ENCODE measurements at regions not wholly inside any gene's neighbourhood (a gene's known extent, or its start where the extent isn't known, plus 50 kb on each side); places are given as distances from the start of the nearest gene placed in this dataset.

- Histone ChIP-seq H3K9ac (ENCODE audit: low read length) (no peak overlapping the region), H3K79me2 (ENCODE audit: insufficient read depth, low read length) (no peaks in the 10 kb centered on the region), H4K20me1 (ENCODE audit: insufficient read depth) (no peaks in the 10 kb centered on the region), H3K36me3 (ENCODE audit: control insufficient read depth in 1 of 2, insufficient read depth in 2 of 2, low read length in 2 of 2) (no peaks in the 10 kb centered on the region), H3K9me3 (ENCODE audit: control insufficient read depth in 1 of 2, insufficient read depth in 1 of 2, low read depth in 1 of 2, low read length in 2 of 2) (no peaks in the 10 kb centered on the region), H3K9me2 (ENCODE audit: insufficient read depth) (no peaks in the 10 kb centered on the region), H3K27ac (ENCODE audit: low read depth, low read length) (no peak overlapping the region), H3K4me1 (ENCODE audit: control insufficient read depth in 1 of 2, insufficient read depth in 2 of 2, low read length in 2 of 2) (no peaks in the 10 kb centered on the region), H3K4me2 (ENCODE audit: low read length) (no peak overlapping the region), H2AFZ (ENCODE audit: low read depth, low read length, poor library complexity, severe bottlenecking) (no peak overlapping the region), H3K4me3 (replicated peaks in 1 of 2; ENCODE audit: low read depth in 1 of 2, low read length in 2 of 2) (no peak overlapping the region), H3K27me3 (ENCODE audit: insufficient read depth, low read length) (peaks cover 10% of the 10 kb centered on the region; the same call in 1 of the 2 replicates)
- no peak for DNase-seq (ENCODE audit: low read depth, low spot score)
- intact Hi-C loops (cut with micrococcal nuclease) = no loop called here
- no peak for ATAC-seq
- TF ChIP-seq CEBPB (IDR thresholded peaks at IDR 0.05; ENCODE audit: low read depth) = no peak
- TF ChIP-seq ELF1 (IDR thresholded peaks at IDR 0.05; ENCODE audit: borderline replicate concordance, low read depth) = no peak
- no peak for TF ChIP-seq TCF7L2 (IDR thresholded peaks at IDR 0.05; ENCODE audit: borderline replicate concordance, extremely low read depth, insufficient read depth, insufficient read length)
- TF ChIP-seq EZH2 (IDR thresholded peaks at IDR 0.05) = no peak
- no peak for TF ChIP-seq POLR2A (IDR thresholded peaks at IDR 0.05; ENCODE audit: borderline replicate concordance, extremely low read depth, insufficient read depth, insufficient read length)
- no peak for TF ChIP-seq SIN3A (IDR thresholded peaks at IDR 0.05; ENCODE audit: low read depth)
- TF ChIP-seq, protein P1, sequence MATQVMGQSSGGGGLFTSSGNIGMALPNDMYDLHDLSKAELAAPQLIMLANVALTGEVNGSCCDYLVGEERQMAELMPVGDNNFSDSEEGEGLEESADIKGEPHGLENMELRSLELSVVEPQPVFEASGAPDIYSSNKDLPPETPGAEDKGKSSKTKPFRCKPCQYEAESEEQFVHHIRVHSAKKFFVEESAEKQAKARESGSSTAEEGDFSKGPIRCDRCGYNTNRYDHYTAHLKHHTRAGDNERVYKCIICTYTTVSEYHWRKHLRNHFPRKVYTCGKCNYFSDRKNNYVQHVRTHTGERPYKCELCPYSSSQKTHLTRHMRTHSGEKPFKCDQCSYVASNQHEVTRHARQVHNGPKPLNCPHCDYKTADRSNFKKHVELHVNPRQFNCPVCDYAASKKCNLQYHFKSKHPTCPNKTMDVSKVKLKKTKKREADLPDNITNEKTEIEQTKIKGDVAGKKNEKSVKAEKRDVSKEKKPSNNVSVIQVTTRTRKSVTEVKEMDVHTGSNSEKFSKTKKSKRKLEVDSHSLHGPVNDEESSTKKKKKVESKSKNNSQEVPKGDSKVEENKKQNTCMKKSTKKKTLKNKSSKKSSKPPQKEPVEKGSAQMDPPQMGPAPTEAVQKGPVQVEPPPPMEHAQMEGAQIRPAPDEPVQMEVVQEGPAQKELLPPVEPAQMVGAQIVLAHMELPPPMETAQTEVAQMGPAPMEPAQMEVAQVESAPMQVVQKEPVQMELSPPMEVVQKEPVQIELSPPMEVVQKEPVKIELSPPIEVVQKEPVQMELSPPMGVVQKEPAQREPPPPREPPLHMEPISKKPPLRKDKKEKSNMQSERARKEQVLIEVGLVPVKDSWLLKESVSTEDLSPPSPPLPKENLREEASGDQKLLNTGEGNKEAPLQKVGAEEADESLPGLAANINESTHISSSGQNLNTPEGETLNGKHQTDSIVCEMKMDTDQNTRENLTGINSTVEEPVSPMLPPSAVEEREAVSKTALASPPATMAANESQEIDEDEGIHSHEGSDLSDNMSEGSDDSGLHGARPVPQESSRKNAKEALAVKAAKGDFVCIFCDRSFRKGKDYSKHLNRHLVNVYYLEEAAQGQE (IDR thresholded peaks at IDR 0.05; ENCODE audit: low read depth) = no peak
- no peak for TF ChIP-seq SP1 (IDR thresholded peaks at IDR 0.05; ENCODE audit: low read depth)
- TF ChIP-seq ATF3 (IDR thresholded peaks at IDR 0.05) = no peak
- no TSS peak for BruUV-seq (replicated peaks)
- POLR2A ChIA-PET = no interaction called here
- CTCF ChIA-PET = no interaction called here
- RAD21 ChIA-PET (ENCODE audit: low non-redundant PET in 1 of 2, low total read pairs in 2 of 2, uncharacterized antibody in 2 of 2, unreplicated experiment in 2 of 2) = no interaction called here
Measured at GRCh38 chr10:78349165-78349516, 315.5 kb downstream of the RPS24 start.

Data from HCT116 (cell line).